Prostate gland (tissue), 2 donors: ENCODE measurements at regions not wholly inside any gene's neighbourhood (a gene's known extent, or its start where the extent isn't known, plus 50 kb on each side); places are given as distances from the start of the nearest gene placed in this dataset.

Source experiments
- CTCF ChIP-seq, 4 experiments: fragments of 200-600 bp in 2 of 4; fragments of 450-650 bp in 2 of 4; sonication (generic) in 2 of 4; IDR thresholded peaks; 1 replicate in 3 of 4; 2 replicates in 1 of 4; pipeline ENCODE4 v1.5.1; 2016 to 2019; ENCODE audit warnings: antibody characterized with exemption in 4 of 4, mild to moderate bottlenecking in 2 of 4, moderate library complexity in 2 of 4
- POLR2A ChIP-seq: fragments of 450-650 bp; IDR thresholded peaks from one replicate; pipeline ENCODE4 v1.6.1; 2016; ENCODE audit warnings: antibody characterized with exemption, mild to moderate bottlenecking

- no peak for TF ChIP-seq CTCF (IDR thresholded peaks at IDR 0.05)
- no peak for TF ChIP-seq POLR2A
Observed at GRCh38 chr15:58246041-58246440, 107.9 kb downstream of the AQP9 start.
